ENCODE measurements at regions not wholly inside any gene's neighbourhood (a gene's known extent, or its start where the extent isn't known, plus 50 kb on each side); places are given as distances from the start of the nearest gene placed in this dataset.

DNA sequence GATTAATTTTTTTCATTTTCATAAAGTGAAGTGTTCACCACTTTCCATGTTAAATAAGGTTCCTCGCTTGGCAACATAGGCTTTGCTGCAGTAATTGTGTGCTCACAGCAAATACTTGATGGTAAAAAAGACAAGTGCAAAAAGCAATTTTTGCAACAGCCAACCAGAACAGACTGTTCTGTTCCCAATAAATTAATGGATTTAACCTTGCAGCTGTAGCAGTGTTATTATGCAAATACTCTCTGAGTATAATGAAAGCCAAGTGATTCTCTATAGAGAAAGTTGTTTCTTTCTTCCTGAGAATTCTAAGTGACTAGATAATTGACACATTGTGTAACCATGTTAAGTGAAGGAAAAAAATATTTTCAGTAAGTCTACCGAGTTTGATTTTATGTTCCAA lies 183.7 kb upstream of the NAALADL2 start:
- no peak for DNase-seq

DNA sequence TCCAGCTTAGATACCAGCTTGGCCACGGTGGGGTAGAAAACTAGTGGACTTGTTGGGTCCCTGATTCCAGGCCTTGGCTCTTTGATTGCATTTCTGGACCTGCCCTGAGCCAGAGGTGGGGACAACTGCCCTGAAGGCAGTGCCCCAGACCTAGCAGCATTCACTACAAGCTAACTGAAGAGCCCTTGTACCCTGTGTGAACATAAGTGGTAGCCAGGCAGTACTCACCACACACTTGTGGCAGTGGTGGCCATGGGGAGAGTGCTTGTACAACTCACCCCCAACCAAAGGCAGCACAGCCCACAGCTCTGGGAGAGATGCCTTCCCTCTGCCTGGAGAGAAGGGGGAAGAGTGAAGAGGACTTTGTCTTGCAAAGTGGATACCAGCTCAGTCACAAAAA lies 177.3 kb upstream of the NAALADL2 start:
- no peak for DNase-seq

DNA sequence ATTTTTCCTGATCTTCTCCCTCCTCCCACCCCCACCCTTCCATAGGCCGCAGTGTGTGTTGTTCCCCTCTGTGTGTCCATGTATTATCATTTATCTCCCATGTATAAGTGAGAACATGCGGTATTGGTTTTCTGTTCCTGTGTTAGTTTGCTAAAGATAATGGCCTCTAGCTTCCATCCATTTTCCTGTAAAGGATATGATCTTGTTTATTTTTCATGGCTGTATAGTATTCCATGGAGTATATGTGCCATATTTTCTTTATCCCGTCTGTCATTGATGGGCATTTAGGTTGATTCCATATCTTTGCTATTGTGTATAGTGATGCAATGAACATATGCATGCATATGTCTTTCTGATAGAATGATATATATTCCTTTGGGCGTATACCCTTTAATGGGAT lies 173.3 kb upstream of the NAALADL2 start:
- no peak for DNase-seq

DNA sequence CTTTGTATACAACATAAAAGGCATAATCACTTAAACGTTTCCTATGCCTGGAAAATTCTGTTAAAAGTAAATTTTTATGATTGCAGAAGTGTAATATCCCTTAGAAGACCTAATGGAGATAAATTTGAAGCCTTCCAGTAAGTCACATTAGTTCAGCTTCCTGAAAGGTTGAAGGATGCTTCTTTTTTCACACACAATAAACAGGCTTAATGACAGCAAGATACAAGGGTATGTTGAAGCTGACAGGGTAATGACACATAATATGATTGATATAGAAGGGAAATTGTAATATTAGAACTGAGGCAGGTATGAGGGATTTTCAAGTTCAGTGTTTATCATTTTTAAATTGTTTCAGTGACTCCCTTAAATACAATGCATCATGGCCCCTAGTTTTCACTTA lies 161.8 kb upstream of the NAALADL2 start:
- DNase-seq = no peak

DNA sequence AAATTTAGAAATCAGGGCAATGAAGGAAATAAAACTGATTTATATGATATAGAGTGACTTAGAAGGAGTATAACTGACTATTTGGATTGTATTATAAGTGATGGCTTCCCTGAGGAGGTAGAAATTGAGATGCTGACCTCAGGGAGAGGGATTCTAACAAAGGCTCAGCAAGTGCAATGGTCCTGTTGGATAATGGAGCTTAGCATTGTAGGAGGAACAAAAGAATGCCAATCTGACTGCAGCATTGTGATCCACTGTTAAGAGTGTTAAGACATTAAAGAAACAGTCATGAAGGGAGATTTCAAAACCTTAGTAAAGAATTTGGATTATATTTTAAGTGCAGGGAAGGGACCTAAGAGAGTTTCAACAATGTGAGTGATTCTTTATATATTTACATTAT lies 158.4 kb upstream of the NAALADL2 start:
- DNase-seq = peak; percentile 35

DNA sequence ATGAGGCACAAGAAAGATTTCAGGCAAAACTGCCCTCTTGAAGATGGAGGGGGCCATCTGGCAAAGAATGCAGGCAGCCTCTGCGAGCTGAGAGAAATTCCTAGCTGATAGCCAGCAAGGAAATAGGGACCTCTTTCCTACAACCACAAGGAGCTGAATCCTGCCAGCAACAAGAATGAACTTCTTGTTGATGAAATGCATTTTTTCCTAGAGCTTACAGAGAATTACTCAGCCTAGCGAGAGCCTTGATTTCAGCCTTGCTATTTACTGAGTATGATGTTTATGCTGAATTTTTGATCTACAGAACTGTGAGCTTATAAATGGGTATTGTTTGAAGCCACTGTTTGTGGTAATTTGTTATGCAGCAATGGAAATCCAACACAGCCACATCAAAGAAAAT lies 148.5 kb upstream of the NAALADL2 start:
- no peak for DNase-seq

DNA sequence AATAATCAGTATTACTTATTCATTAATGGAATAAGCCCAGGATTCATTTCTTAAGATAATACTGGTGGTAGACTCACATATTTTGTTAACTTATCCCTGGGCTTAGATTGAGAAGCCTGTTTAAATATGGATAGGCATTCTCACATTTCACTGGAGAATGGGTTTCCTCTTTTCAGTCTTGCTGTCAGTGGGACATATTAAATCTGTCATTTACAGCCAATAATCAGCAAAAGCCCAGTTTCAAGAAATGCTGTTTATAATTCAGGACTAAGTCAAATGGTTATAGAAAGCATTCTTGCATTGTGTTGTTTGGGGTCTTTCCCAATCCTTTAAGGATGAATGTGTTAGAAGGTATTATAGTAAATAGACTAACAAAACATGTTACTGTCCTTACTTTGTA lies 143.7 kb upstream of the NAALADL2 start:
- no peak for DNase-seq

DNA sequence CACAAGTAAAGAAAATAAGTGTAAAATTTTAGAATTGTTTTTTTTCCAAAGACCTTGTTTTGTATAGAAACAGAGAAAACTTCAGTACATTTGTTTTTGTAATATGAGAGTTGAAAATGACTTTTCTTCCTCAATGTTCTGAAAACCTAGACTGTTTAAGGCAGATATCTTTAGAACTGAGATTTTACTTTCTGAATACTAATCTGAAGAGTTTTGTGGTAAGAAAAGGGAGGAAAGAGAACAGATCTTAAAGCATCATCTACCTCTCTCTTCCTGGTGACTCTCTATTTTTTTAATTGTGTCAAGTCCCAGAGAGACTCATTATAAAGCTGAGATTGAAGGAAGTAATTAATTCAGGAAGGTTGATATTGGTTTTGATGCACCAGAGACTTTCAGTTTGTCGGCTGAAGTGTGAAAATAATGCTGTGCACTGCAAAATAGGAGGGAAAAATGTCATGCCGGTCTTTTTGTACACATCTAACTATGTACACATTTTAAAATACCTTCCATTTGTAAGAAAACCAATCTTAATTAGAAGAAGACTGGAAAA lies 142.1 kb upstream of the NAALADL2 start:
- no peak for DNase-seq

DNA sequence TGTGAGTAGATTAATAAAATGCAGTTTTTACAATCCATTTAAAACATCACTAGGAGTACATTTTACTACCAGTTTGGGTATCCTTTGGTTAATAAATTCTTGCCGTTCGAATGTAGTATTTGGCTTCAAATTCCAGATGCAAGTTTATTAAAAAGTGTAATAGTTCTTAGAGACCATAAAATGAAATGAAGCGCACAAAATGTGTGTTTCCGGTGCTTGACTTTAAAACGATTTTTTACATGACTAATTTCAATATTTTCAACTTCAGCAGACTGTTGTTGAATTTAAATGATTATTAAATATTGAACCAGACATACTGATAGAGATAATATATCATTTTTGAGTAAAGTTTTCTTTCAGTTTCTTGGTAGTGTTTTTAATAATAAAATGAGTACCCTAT lies 138.4 kb upstream of the NAALADL2 start:
- no peak for DNase-seq

DNA sequence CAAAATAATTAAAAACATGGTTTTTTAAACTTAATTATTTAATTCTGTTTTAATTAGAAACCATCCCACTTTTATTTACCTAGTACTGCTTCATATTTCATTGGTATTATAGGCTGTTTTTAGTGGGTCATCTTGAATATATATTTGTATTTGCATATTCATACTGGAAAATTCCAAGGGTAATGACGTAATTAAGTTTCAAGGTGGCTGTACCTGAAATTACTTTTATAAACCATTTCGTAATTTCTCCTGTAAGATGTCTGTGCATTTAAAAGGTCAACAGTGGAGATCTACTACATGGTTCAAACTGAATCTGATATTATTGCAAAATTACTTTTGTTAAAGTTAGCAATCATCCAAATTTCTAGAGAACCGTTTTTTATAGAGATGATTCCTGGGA lies 133.8 kb upstream of the NAALADL2 start:
- DNase-seq = no peak

DNA sequence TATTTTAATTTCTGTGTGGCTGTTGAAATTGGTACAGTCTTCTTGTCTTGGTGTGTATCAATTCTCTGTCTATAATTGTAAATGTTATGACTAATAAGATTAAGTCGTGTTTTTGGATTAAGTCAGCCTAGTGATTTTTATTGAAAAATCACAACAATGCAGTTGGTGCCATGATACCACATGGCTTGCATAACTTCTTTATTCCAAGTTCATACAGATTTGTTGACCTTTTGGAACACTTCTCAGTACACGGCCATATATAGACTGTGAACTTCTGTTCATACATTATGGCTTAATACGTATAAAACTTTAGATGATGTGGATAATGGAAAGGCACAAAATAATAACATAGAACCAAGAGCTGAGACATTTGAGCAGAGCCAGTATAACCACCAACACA lies 121.2 kb upstream of the NAALADL2 start:
- no peak for DNase-seq

DNA sequence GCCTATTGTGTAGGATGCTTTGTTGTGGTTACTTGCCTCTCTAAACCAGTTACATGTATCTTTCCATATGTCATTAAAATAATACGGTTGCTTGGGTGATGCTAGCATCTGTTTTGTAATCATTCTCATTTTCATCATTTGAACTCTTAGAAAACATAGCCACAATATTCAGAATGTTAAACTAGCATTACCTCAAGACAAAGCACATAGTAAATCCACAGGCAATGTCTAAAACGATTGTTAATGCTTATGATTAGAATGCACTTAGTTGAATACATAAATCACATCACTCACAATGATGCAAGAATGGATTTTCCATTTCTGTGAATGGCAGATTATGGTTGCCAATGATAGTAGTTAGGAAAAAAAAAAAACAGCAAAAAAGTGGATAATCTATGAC lies 110.0 kb upstream of the NAALADL2 start:
- DNase-seq = no peak

DNA sequence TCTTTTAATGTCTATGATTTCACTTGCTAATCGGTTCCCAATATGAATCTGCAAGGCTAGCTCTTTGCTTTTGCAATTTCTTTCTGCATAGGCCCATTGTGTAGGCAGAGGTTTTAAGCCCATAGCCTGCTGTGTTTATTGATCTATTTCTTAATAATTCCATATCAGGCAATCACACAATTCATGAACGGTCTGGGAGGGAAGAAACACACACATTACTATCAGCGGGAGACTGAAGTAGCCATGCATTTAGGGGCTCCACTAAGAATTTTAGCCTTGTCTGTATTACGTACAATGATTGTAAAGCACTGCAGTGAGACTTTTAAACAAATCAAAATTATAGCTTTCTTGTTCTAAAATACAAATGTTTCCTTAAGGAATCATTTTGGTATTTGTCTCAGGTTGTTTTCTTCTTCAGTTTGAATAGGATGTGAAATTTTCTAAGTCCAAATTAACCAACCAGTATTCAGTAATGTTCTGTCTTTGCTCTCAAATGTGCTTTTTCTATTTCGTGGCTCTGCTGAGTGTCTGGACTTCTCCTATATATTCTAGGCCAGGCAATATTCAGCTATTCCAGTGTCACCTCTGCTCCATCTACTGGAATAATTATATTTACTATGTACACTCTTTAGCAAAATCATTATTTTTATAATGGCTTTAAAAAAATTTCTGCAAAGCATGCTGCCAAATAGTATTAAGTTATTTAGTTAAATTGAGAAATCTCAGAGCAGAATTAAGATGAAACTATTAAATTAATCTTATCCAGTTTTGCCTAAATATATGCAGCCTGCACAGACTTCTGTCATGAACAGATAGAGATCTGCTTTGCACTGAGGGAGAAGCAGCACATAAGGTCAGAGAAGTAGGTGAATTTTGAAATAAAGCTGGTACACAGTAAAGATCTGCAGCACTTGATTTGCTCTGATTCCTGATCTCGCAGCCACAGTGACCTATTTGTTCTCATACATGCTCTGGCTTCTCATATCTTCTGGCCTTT lies 103.0 kb upstream of the NAALADL2 start:
- DNase-seq = peak; percentile 55

DNA sequence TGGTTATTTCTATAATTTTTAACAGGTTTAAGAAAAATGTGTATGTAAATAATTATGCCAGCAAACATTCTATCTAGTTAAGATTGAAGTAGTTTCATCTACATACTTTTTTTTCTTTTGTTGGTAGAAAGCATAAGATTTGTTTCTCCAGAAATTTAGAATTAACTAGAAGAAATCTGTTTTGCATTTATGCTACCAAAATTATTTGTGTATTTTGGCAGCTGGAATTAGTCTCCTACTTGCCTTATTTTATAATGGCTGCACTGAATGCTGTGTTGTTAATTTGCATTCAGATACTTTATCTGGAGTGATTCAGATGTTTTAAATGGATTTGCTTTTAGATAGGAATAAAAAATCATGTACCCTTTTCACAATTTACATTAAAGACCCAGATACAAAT lies 100.2 kb upstream of the NAALADL2 start:
- DNase-seq = no peak

DNA sequence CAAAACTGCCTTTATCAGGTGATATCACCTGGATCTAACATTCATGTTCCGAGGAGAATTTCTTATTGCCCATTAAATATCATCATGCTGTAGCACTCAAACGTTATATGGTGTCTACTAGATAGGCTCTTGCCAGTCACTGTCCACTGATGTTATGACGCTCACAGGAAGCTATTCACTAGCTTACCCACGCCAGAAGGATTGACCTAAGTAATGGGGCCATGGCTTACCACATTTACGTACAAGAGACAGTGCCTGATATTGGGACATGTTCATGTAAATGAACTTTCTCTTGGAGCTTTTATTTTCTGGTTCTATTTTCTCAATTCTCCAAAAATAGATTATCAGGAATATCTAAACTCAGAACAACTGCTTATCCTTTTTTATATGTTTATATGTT lies 91.7 kb upstream of the NAALADL2 start:
- DNase-seq = no peak

DNA sequence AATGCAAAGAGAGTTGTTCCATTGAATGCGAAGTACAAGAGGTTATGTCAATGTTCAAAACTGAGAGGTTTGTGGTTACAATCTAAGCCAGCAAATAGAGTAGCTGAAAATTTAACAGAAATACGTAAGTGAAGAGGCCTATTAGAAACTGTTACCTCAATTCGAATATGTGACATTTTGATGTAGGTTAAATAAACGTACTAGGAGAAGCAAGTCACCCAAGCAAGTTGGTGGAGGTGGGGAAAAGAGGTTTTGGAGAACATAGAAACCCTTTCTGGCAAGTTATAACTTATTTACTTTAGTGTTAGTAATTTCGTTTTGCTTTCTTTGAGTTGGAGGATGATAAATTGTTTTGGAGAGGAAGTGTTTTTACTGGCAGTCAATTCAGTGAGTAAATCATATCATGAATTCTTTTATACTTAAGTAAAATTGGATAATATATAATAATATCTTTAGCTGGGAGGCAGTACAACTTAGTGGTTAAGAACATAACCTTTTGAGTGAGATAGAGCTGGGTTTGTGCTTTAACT lies 91.2 kb upstream of the NAALADL2 start:
- DNase-seq = no peak

DNA sequence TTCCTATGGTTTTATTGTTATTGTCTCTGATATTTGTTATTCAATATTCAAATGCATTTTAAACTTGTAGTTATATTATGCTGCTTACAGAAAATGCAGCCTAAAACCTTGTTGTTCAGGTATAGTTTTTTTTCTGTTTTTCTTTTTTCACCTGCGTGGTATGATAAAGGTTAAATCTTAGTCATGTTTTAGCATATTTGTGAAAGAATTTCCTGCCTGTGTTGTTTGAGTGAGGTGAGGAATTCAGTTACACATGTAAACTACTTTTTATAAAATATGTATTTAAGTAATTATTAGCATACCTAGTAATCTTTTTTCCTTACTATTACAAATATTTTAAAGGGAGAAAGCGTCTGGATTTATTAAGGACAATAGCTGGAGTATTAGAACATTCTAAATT lies 90.0 kb upstream of the NAALADL2 start:
- DNase-seq = no peak

DNA sequence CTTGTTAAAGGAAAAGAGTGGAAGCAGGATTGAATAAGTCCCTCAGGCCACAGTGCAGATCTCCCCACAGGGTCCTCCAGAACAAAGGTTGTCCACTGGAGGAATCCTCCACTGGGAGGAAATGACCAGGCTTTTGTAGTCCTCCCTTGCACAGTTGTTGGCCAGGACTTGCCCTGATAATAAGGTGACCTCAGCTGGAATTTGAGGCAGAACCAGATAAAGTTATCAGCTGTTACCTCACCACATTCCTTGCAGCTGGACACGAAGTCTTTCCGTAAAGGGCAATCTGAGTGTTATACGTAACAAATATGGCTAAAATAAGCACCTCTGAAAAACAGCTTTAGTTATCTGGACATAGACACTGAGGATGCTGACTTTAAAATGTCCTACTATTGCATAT lies 83.5 kb upstream of the NAALADL2 start:
- DNase-seq = no peak

DNA sequence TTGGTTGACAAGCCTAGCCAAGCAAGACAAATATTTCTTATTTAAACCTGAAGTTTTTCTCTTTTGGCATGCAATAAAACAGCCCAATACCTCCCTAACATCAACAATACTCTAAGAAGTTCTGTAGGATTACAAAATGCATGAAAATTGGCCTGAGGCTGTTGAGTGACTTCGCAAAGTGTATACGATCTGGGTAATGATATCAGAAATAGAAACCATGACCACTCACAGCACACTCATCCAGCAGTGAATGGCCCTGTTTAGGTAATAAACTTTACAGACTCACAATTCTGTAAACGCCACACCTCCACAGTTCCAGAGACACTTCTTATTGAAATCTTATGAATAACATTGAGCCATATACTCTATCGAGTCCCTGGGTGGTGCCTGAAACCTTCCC lies 83.0 kb upstream of the NAALADL2 start:
- no peak for DNase-seq

DNA sequence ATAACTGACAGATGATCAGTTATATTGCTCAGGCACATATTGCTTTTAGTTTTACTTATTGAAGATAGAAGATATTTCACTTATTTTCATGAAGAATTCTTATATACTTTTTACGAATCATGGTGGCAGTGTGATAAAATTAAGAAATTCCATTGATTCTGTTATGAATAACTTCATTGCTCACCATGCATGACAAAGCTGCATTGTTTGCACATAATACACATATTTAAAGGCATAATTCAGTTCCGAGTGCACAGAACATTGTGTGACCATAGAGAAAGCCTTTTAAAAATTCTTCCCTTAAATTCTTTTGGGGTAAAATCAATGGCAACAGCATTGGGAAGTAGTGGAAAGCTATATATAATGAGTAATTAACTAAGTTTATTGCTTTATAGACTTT lies 82.5 kb upstream of the NAALADL2 start:
- no peak for DNase-seq

DNA sequence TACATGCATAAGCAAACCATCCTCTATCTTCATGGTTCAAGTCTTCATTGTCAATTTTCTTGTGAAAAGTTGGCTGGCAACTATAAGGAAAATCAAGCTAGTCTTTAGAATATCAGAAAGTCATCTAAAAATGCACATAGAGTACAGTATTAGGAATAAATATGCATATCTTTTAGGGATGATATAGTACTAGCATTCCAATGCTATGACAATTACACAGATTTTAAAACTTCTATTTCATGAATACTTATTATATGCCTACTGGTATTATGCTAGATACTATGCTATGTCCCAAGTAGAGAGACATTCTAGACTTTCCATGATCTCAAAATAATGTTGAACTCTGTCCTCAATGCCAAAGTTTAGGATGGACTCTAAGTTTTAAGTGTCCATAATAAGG lies 81.3 kb upstream of the NAALADL2 start:
- DNase-seq = no peak

DNA sequence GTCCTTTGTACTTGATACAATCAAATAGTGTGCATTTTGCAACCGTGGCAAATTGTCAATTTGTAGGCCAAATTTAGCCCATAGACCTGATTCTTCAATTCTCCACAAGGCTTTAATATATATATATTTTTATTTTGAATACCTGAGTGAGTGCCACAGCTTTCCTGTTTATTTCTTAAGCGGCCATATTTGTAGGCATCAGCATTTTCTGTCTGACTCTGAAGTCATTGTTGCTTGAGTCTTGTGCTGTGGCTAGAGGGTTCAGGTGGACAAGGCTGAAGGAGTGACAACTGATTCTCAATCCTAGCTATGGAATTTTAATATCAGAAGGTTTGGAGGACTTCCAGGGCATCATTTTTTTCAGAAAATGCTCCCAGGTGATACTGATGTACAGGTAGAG lies 75.6 kb upstream of the NAALADL2 start:
- no peak for DNase-seq

DNA sequence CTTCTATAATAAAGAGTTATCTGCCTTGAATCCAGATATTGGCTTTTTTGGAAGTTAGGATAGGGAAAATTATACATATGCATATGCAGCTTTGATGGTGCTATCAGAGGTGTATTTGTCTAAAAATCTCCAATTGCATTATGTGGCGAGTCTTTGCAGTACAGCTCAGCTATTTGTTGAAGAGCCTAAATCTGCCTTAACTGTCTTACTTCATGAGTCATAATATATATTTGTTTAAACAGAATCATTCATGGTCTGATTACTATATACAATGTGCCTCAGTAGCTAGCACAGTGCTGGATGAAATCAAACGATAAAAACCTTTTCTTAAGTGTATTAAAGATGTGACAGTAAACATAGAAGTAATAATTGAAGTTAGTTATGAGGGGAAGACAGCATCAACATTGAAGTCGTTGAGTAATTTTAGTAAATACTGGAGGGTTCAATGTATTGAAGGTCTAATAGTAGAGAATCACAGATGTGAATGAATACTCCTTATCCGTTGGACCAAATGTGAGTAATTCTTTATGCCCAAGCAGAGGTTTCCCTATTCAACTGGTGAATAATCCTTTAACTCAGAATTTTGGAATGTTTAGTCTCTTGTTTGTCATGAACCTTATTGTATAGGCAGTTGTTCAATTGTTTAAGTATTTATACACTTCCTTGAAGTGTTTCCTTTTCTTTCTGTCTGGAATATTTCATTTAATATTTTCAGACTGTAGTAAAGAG lies 74.8 kb upstream of the NAALADL2 start:
- DNase-seq = peak; percentile 13

DNA sequence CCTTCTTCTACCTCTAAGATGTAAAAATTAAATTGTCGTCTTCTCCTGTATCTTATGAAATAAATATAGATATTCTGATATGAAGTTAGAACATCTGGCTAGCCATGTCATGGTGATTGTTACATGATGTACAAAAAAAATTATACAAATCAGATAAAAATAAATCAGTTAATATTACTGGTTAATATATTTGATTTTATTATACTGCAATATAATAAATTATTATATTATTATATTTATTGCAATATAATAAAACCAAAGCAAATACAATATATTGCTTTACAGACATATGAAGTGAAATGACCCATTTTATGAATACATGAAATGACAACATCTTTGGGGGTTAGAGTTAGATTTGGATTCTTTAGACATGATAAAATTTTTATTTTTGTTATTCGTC lies 72.3 kb upstream of the NAALADL2 start:
- no peak for DNase-seq
